Neural progenitor cell (in vitro differentiated cells): ENCODE measurements at regions not wholly inside any gene's neighbourhood (a gene's known extent, or its start where the extent isn't known, plus 50 kb on each side); places are given as distances from the start of the nearest gene placed in this dataset.

ENCODE experiments used
- CTCF ChIP-seq: fragments of 200-600 bp; sonication (generic); IDR thresholded peaks from 2 replicates; pipeline ENCODE4 v1.5.1; 2017; ENCODE audit warnings: antibody characterized with exemption, mild to moderate bottlenecking
- EZH2 ChIP-seq: fragments of 200-600 bp; sonication (generic); IDR thresholded peaks from 2 replicates; pipeline ENCODE4 v1.6.1; 2017; ENCODE audit warnings: antibody characterized with exemption, mild to moderate bottlenecking, moderate library complexity
- EZH2phosphoT487 ChIP-seq: fragments of 200-600 bp; sonication (generic); IDR thresholded peaks from 2 replicates; pipeline ENCODE4 v1.6.1; 2017; ENCODE audit warnings: antibody characterized with exemption

- TF ChIP-seq CTCF (no peak), EZH2phosphoT487 (no peak), EZH2 (no peak)
Observed at GRCh38 chr4:150009533-150009932, 68.7 kb upstream of the DCLK2 start.
